ENCODE measurements at regions not wholly inside any gene's neighbourhood (a gene's known extent, or its start where the extent isn't known, plus 50 kb on each side); places are given as distances from the start of the nearest gene placed in this dataset.
"Not testable (repeated sequence)": the region's sequence is repeated elsewhere in the genome, so short reads cannot be mapped to it uniquely, and the experiment has no call there.

GRCh38 chr15:98525661-98526001 lies 122.7 kb upstream of the IGF1R start:
- DNase-seq (ENCODE audit: low read depth), result peak; percentile 18

- DNase-seq (ENCODE audit: low read depth), result no peak
Observed at GRCh38 chr15:98526094-98526493, 122.2 kb upstream of the IGF1R start.

GRCh38 chr15:98528046-98528725 lies 120.2 kb upstream of the IGF1R start:
- no peak for DNase-seq (ENCODE audit: low read depth)

GRCh38 chr15:98529205-98530145 lies 118.9 kb upstream of the IGF1R start:
- no peak for DNase-seq (ENCODE audit: low read depth)

GRCh38 chr15:98530570-98530969 lies 117.8 kb upstream of the IGF1R start:
- no peak for DNase-seq (ENCODE audit: low read depth)

GRCh38 chr15:98532063-98532462 lies 116.3 kb upstream of the IGF1R start:
- DNase-seq (ENCODE audit: low read depth), result no peak

- DNase-seq (ENCODE audit: low read depth), result no peak
Observed at GRCh38 chr15:98536976-98537375, 111.4 kb upstream of the IGF1R start.

GRCh38 chr15:98537516-98538060 lies 110.8 kb upstream of the IGF1R start:
- no peak for DNase-seq (ENCODE audit: low read depth)

GRCh38 chr15:98541519-98541918 lies 106.8 kb upstream of the IGF1R start:
- no peak for DNase-seq (ENCODE audit: low read depth)

- no peak for DNase-seq (ENCODE audit: low read depth)
Observed at GRCh38 chr15:98543237-98543636, 105.1 kb upstream of the IGF1R start.

GRCh38 chr15:98546329-98546728 lies 102.0 kb upstream of the IGF1R start:
- DNase-seq (ENCODE audit: low read depth), result no peak

- DNase-seq (ENCODE audit: low read depth), result no peak
Observed at GRCh38 chr15:98547275-98547674, 101.1 kb upstream of the IGF1R start.

- DNase-seq (ENCODE audit: low read depth), result peak; percentile 23
Observed at GRCh38 chr15:98547741-98548138, 100.6 kb upstream of the IGF1R start.

GRCh38 chr15:98548139-98548971 lies 100.0 kb upstream of the IGF1R start:
- peak; percentile 81 for DNase-seq (ENCODE audit: low read depth)

GRCh38 chr15:98549003-98549402 lies 99.3 kb upstream of the IGF1R start:
- no peak for DNase-seq (ENCODE audit: low read depth)

- no peak for DNase-seq (ENCODE audit: low read depth)
Observed at GRCh38 chr15:98549741-98550140, 98.6 kb upstream of the IGF1R start.

- DNase-seq (ENCODE audit: low read depth), result not testable (repeated sequence)
Observed at GRCh38 chr15:98550363-98550762, 98.0 kb upstream of the IGF1R start.

GRCh38 chr15:98551936-98552562 lies 96.3 kb upstream of the IGF1R start:
- DNase-seq (ENCODE audit: low read depth), result no peak

- no peak for DNase-seq (ENCODE audit: low read depth)
Observed at GRCh38 chr15:98554272-98555172, 93.8 kb upstream of the IGF1R start.

- DNase-seq (ENCODE audit: low read depth), result no peak
Observed at GRCh38 chr15:98555173-98555515, 93.2 kb upstream of the IGF1R start.

GRCh38 chr15:98556321-98556720 lies 92.0 kb upstream of the IGF1R start:
- no peak for DNase-seq (ENCODE audit: low read depth)
